HG03354 (cell line): ENCODE measurements at regions not wholly inside any gene's neighbourhood (a gene's known extent, or its start where the extent isn't known, plus 50 kb on each side); places are given as distances from the start of the nearest gene placed in this dataset.
"Not testable (repeated sequence)": the region's sequence is repeated elsewhere in the genome, so short reads cannot be mapped to it uniquely, and the experiment has no call there.

Experiments used
- ATAC-seq: cut with Tn5 transposase; IDR thresholded peaks from one replicate; pipeline ENCODE4 v1.9.1; 2021; ENCODE audit warnings: mild to moderate bottlenecking; ENCODE audit not compliant: unreplicated experiment, poor library complexity, severe bottlenecking

- ATAC-seq = no peak
Observed at GRCh38 chr6:166813461-166813860, 142.9 kb downstream of the RNASET2 start.

- ATAC-seq = no peak
Observed at GRCh38 chr6:166810864-166811263, 145.5 kb downstream of the RNASET2 start.

- ATAC-seq = no peak
Observed at GRCh38 chr6:166809721-166810120, 146.6 kb downstream of the RNASET2 start.

- no peak for ATAC-seq
Observed at GRCh38 chr6:166806962-166807757, 149.2 kb downstream of the RNASET2 start.

GRCh38 chr6:166806217-166806838 lies 150.0 kb downstream of the RNASET2 start:
- ATAC-seq = no peak

GRCh38 chr6:166803471-166803870 lies 152.9 kb downstream of the RNASET2 start:
- no peak for ATAC-seq

GRCh38 chr6:166802401-166802800 lies 153.9 kb downstream of the RNASET2 start:
- ATAC-seq = no peak

GRCh38 chr6:166800137-166800536 lies 156.2 kb downstream of the RNASET2 start:
- no peak for ATAC-seq

GRCh38 chr6:166798652-166799051 lies 157.7 kb downstream of the RNASET2 start:
- ATAC-seq = no peak

- ATAC-seq = no peak
Observed at GRCh38 chr6:166796610-166797009, 159.7 kb downstream of the RNASET2 start.

- ATAC-seq = no peak
Observed at GRCh38 chr6:166795879-166796278, 160.5 kb downstream of the RNASET2 start.

GRCh38 chr6:166790808-166791207 lies 163.8 kb upstream of the RPS6KA2 start:
- not testable (repeated sequence) for ATAC-seq

GRCh38 chr6:166788846-166789529 lies 161.9 kb upstream of the RPS6KA2 start:
- ATAC-seq = not testable (repeated sequence)

- ATAC-seq = no peak
Observed at GRCh38 chr6:166786704-166787293, 159.7 kb upstream of the RPS6KA2 start.

- ATAC-seq = no peak
Observed at GRCh38 chr6:166785131-166785530, 158.1 kb upstream of the RPS6KA2 start.

GRCh38 chr6:166784691-166785090 lies 157.6 kb upstream of the RPS6KA2 start:
- ATAC-seq = no peak

- no peak for ATAC-seq
Observed at GRCh38 chr6:166782520-166782919, 155.5 kb upstream of the RPS6KA2 start.

GRCh38 chr6:166781331-166781730 lies 154.3 kb upstream of the RPS6KA2 start:
- no peak for ATAC-seq

GRCh38 chr6:166779963-166780683 lies 153.1 kb upstream of the RPS6KA2 start:
- no peak for ATAC-seq

- no peak for ATAC-seq
Observed at GRCh38 chr6:166779381-166779780, 152.3 kb upstream of the RPS6KA2 start.
